ENCODE measurements at regions not wholly inside any gene's neighbourhood (a gene's known extent, or its start where the extent isn't known, plus 50 kb on each side); places are given as distances from the start of the nearest gene placed in this dataset.

DNA sequence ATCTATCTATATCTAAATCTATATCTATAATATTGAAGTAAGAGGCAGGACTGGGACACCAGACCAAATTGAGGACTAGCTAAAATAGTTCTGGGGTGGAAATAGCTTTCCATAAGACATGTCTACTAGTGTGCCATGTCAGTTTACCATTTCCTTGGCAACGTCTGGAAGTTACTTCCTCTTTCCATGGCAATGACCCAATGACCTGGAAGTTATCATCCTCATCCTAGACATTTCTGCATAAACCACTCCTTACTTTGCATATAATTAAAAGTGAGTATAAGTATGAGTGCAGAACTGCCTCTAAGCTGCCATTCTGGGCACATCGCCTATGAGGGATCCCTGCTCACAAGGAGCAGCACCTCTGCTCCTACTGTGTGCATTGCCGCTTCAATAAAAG, 734.0 kb upstream of the GCFC2 start (continued):
- TF ChIP-seq ZNF274 (IDR thresholded peaks at IDR 0.05; ENCODE audit: low read depth, low read length) = no peak
- TF ChIP-seq TCF7L2 (IDR thresholded peaks at IDR 0.05; ENCODE audit: borderline replicate concordance, extremely low read depth, insufficient read depth, insufficient read length) = no peak
- no peak for TF ChIP-seq YY1 (IDR thresholded peaks at IDR 0.05; ENCODE audit: extremely low read depth, insufficient replicate concordance, low read depth, low read length)
- TF ChIP-seq FOSL1 (IDR thresholded peaks at IDR 0.05; ENCODE audit: low read depth) = no peak
- TF ChIP-seq JUND (IDR thresholded peaks at IDR 0.05) = no peak
- no peak for TF ChIP-seq EZH2phosphoT487 (IDR thresholded peaks at IDR 0.05; ENCODE audit: borderline replicate concordance)
- TF ChIP-seq EZH2 (IDR thresholded peaks at IDR 0.05) = no peak
- TF ChIP-seq, protein P1, sequence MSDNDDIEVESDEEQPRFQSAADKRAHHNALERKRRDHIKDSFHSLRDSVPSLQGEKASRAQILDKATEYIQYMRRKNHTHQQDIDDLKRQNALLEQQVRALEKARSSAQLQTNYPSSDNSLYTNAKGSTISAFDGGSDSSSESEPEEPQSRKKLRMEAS (IDR thresholded peaks at IDR 0.05) = no peak
- TF ChIP-seq ZFX (IDR thresholded peaks at IDR 0.05) = no peak

DNA sequence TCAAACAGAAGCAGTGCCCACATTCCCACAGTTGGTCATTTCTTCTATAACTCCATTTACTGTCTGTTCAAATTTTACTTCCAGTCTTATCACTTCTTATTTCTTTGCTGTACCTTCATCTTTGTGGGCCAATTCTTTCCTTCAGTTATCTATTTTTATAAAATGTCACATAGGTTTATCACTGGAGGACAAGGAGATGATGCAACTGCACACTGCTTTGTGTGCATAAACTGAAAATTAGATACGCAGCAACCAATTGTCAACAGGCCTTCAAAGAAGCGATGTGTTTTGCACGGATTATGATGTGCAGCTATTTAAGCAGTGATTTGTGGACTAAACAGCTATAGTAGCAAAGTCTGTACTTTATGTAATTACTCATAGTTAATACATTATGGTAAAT, 726.8 kb upstream of the GCFC2 start:
- BruUV-seq (replicated peaks) = no TSS peak
- RAD21 ChIA-PET (ENCODE audit: low non-redundant PET in 1 of 2, low total read pairs in 2 of 2, uncharacterized antibody in 2 of 2, unreplicated experiment in 2 of 2) = no interaction called here
- no peaks in the 10 kb centered on the region for H3K4me1 ChIP-seq (ENCODE audit: control insufficient read depth in 1 of 2, insufficient read depth in 2 of 2, low read length in 2 of 2)

More for the DNA sequence above, 726.8 kb upstream of the GCFC2 start:
- H3K9me3 ChIP-seq (ENCODE audit: control insufficient read depth in 1 of 2, insufficient read depth in 1 of 2, low read depth in 1 of 2, low read length in 2 of 2) = peaks cover 4 to 17% of the 10 kb centered on the region in 2 experiments; a peak in 3 of 4 replicates
- H3K4me3 ChIP-seq (replicated peaks in 1 of 2; ENCODE audit: low read depth in 1 of 2, low read length in 2 of 2) = no peak overlapping the region
- ChIA-PET POLR2A (no interaction called here), CTCF (no interaction called here)
- H3K27ac ChIP-seq (ENCODE audit: low read depth, low read length) = no peak overlapping the region
- H3K79me2 ChIP-seq (ENCODE audit: insufficient read depth, low read length) = no peaks in the 10 kb centered on the region
- ATAC-seq = no peak
- intact Hi-C loops (cut with micrococcal nuclease) = no loop called here
- no peaks in the 10 kb centered on the region for H3K36me3 ChIP-seq (ENCODE audit: control insufficient read depth in 1 of 2, insufficient read depth in 2 of 2, low read length in 2 of 2)
- no peaks in the 10 kb centered on the region for H3K27me3 ChIP-seq (ENCODE audit: insufficient read depth, low read length)
- no peak overlapping the region for H3K9ac ChIP-seq (ENCODE audit: low read length)
- H3K4me2 ChIP-seq (ENCODE audit: low read length) = no peak overlapping the region
- no peak overlapping the region for H2AFZ ChIP-seq (ENCODE audit: low read depth, low read length, poor library complexity, severe bottlenecking)
- H4K20me1 ChIP-seq (ENCODE audit: insufficient read depth) = no peaks in the 10 kb centered on the region
- TF ChIP-seq RAD21 (IDR thresholded peaks at IDR 0.05; ENCODE audit: low read depth) (no peak), SP1 (IDR thresholded peaks at IDR 0.05; ENCODE audit: low read depth) (no peak), ZNF274 (IDR thresholded peaks at IDR 0.05; ENCODE audit: low read depth, low read length) (no peak), CEBPB (IDR thresholded peaks at IDR 0.05; ENCODE audit: low read depth) (no peak), EZH2 (IDR thresholded peaks at IDR 0.05) (no peak), SIN3A (IDR thresholded peaks at IDR 0.05; ENCODE audit: low read depth) (no peak), ELF1 (IDR thresholded peaks at IDR 0.05; ENCODE audit: borderline replicate concordance, low read depth) (no peak), YY1 (IDR thresholded peaks at IDR 0.05; ENCODE audit: extremely low read depth, insufficient replicate concordance, low read depth, low read length) (no peak), ZFX (IDR thresholded peaks at IDR 0.05) (no peak), JUND (IDR thresholded peaks at IDR 0.05) (no peak), POLR2AphosphoS5 (IDR thresholded peaks at IDR 0.05; ENCODE audit: low read depth, low read length) (no peak), POLR2A (IDR thresholded peaks at IDR 0.05; ENCODE audit: borderline replicate concordance, extremely low read depth, insufficient read depth, insufficient read length) (no peak), EGR1 (IDR thresholded peaks at IDR 0.05; ENCODE audit: low read depth) (no peak), SRF (IDR thresholded peaks at IDR 0.05; ENCODE audit: low read depth) (no peak)
- TF ChIP-seq, protein P2, sequence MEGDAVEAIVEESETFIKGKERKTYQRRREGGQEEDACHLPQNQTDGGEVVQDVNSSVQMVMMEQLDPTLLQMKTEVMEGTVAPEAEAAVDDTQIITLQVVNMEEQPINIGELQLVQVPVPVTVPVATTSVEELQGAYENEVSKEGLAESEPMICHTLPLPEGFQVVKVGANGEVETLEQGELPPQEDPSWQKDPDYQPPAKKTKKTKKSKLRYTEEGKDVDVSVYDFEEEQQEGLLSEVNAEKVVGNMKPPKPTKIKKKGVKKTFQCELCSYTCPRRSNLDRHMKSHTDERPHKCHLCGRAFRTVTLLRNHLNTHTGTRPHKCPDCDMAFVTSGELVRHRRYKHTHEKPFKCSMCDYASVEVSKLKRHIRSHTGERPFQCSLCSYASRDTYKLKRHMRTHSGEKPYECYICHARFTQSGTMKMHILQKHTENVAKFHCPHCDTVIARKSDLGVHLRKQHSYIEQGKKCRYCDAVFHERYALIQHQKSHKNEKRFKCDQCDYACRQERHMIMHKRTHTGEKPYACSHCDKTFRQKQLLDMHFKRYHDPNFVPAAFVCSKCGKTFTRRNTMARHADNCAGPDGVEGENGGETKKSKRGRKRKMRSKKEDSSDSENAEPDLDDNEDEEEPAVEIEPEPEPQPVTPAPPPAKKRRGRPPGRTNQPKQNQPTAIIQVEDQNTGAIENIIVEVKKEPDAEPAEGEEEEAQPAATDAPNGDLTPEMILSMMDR (IDR thresholded peaks at IDR 0.05 in 2 of 3, conservative IDR thresholded peaks at IDR 0.05 in 1 of 3; ENCODE audit: borderline replicate concordance in 1 of 3, insufficient read depth in 1 of 3, low read depth in 2 of 3, low read length in 2 of 3) = no peak
- H3K9me2 ChIP-seq (ENCODE audit: insufficient read depth) = no peaks in the 10 kb centered on the region
- DNase-seq (ENCODE audit: low read depth, low spot score) = no peak
